Upper lobe of left lung (tissue), 6 donors: ENCODE measurements at regions not wholly inside any gene's neighbourhood (a gene's known extent, or its start where the extent isn't known, plus 50 kb on each side); places are given as distances from the start of the nearest gene placed in this dataset.

Source experiments
- ATAC-seq, 2 donors: fragments of 200-7000 bp; cut with Tn5 transposase; one replicate each; pipeline ENCODE4 v1.9.1; 2022; ENCODE audit warnings: mild to moderate bottlenecking in 2 of 2, moderate library complexity in 2 of 2; ENCODE audit not compliant: low FRiP score in 2 of 2
- DNase-seq, 2 donors: peaks; one replicate each; pipeline ENCODE4 v3.0.0-alpha.2; 2019 to 2020
- H3K27ac ChIP-seq, 4 donors: fragments of 200-600 bp; sonication (generic); one replicate each; pipeline ENCODE4 v1.5.1; 2016 to 2019
- H3K27me3 ChIP-seq, 4 donors: fragments of 200-600 bp; sonication (generic); one replicate each; pipeline ENCODE4 v1.5.1; 2017 to 2019
- H3K36me3 ChIP-seq, 4 donors: fragments of 200-600 bp; sonication (generic); one replicate each; pipeline ENCODE4 v1.5.1; 2016 to 2019
- H3K4me1 ChIP-seq, 4 donors: fragments of 200-600 bp; sonication (generic); one replicate each; pipeline ENCODE4 v1.5.1; 2018 to 2019
- H3K4me3 ChIP-seq, 4 donors: fragments of 200-600 bp; sonication (generic); one replicate each; pipeline ENCODE4 v1.5.1; 2017 to 2019; ENCODE audit warnings: mild to moderate bottlenecking in 2 of 4, moderate library complexity in 1 of 4
- H3K9me3 ChIP-seq, 4 donors: fragments of 200-600 bp; sonication (generic); one replicate each; pipeline ENCODE4 v1.5.1; 2018 to 2019
- CTCF ChIP-seq, 6 experiments: fragments of 450-650 bp in 4 of 6; fragments of 200-600 bp in 2 of 6; sonication (generic) in 2 of 6; IDR thresholded peaks; one replicate each; pipeline ENCODE4 v1.5.1; 2016 to 2019; ENCODE audit warnings: antibody characterized with exemption in 6 of 6
- EP300 ChIP-seq, 4 donors: sonication (generic); formaldehyde crosslinking; IDR thresholded peaks; one replicate each; pipeline ENCODE4 v1.5.1; 2017; ENCODE audit warnings: antibody characterized with exemption in 4 of 4, control low read depth in 2 of 4
- POLR2A ChIP-seq, 4 donors: fragments of 450-650 bp; IDR thresholded peaks; one replicate each; pipeline ENCODE4 v1.5.1; 2016 to 2017; ENCODE audit warnings: antibody characterized with exemption in 4 of 4, mild to moderate bottlenecking in 2 of 4
- POLR2AphosphoS5 ChIP-seq, 2 donors: sonication (generic); formaldehyde crosslinking; IDR thresholded peaks; one replicate each; pipeline ENCODE4 v1.5.1; 2017; ENCODE audit warnings: antibody characterized with exemption in 2 of 2
- WGBS, 2 donors: methylation state at CpG; one replicate each; pipeline ENCODE4 v1.1.5; 2017 to 2018; 5-methylcytosine and 5-hydroxymethylcytosine counted together
- donor health status: DM: no; HTN: no; CAD: no; lungs with moderate emphysema.
- donor health status: DM: no; HTN: yes; CAD: no; lungs with severe emphysema.

GRCh38 chr3:25900161-25900560, 110.3 kb downstream of the OXSM start:
- Histone ChIP-seq H3K4me3 (no peak overlapping the region), H3K27me3 (no peaks in the 10 kb centered on the region), H3K27ac (no peak overlapping the region), H3K9me3 (no peaks in the 10 kb centered on the region), H3K4me1 (no peaks in the 10 kb centered on the region), H3K36me3 (no peaks in the 10 kb centered on the region)
- 90 to 97% methylated on average over 2 of the region's 2 CpGs for WGBS, 2 donors
- ATAC-seq: no peak
- TF ChIP-seq POLR2AphosphoS5 (IDR thresholded peaks at IDR 0.05) (no peak), CTCF (IDR thresholded peaks at IDR 0.05) (no peak), POLR2A (IDR thresholded peaks at IDR 0.05) (no peak), EP300 (IDR thresholded peaks at IDR 0.05) (no peak)
- no peak for DNase-seq

- no peak for TF ChIP-seq CTCF (IDR thresholded peaks at IDR 0.05)
- H3K36me3 ChIP-seq: no peaks in the 10 kb centered on the region
- DNase-seq: no peak
- no peaks in the 10 kb centered on the region for H3K9me3 ChIP-seq
- no peak for ATAC-seq
- H3K4me1 ChIP-seq: no peaks in the 10 kb centered on the region
- no peak overlapping the region for H3K27ac ChIP-seq
- WGBS, 2 donors: 38 to 44% methylated on average over 2 of the region's 2 CpGs
- no peaks in the 10 kb centered on the region for H3K27me3 ChIP-seq
- no peak overlapping the region for H3K4me3 ChIP-seq
Observed at GRCh38 chr3:25901796-25902195, 111.9 kb downstream of the OXSM start.

- Histone ChIP-seq H3K27ac (no peak overlapping the region), H3K27me3 (no peaks in the 10 kb centered on the region), H3K36me3 (no peaks in the 10 kb centered on the region), H3K4me3 (no peak overlapping the region), H3K9me3 (no peaks in the 10 kb centered on the region), H3K4me1 (no peaks in the 10 kb centered on the region)
- no peak for TF ChIP-seq POLR2A (IDR thresholded peaks at IDR 0.05)
- no peak for TF ChIP-seq EP300 (IDR thresholded peaks at IDR 0.05)
- TF ChIP-seq POLR2AphosphoS5 (IDR thresholded peaks at IDR 0.05): no peak
- TF ChIP-seq CTCF (IDR thresholded peaks at IDR 0.05): no peak
- ATAC-seq (no peak), DNase-seq (no peak)
- 55 to 83% methylated on average over 2 of the region's 2 CpGs for WGBS, 2 donors
Observed at GRCh38 chr3:25902586-25902985, 112.7 kb downstream of the OXSM start.

GRCh38 chr3:25903371-25904129, 113.7 kb downstream of the OXSM start:
- Histone ChIP-seq H3K27me3 (no peaks in the 10 kb centered on the region), H3K4me1 (no peaks in the 10 kb centered on the region), H3K4me3 (no peak overlapping the region), H3K27ac (no peak overlapping the region), H3K36me3 (no peaks in the 10 kb centered on the region), H3K9me3 (no peaks in the 10 kb centered on the region)
- TF ChIP-seq CTCF (IDR thresholded peaks at IDR 0.05) (no peak), POLR2AphosphoS5 (IDR thresholded peaks at IDR 0.05) (no peak), EP300 (IDR thresholded peaks at IDR 0.05) (no peak), POLR2A (IDR thresholded peaks at IDR 0.05) (no peak)
- 77 to 91% methylated on average over 3 of the region's 3 CpGs for WGBS, 2 donors
- DNase-seq: no peak
- ATAC-seq: no peak

- H3K4me1 ChIP-seq: no peaks in the 10 kb centered on the region
- no peaks in the 10 kb centered on the region for H3K27me3 ChIP-seq
- H3K27ac ChIP-seq: no peak overlapping the region
- no peaks in the 10 kb centered on the region for H3K9me3 ChIP-seq
- DNase-seq (no peak), ATAC-seq (no peak)
- WGBS, 2 donors: 72 to 79% methylated on average over 3 of the region's 3 CpGs
- TF ChIP-seq POLR2AphosphoS5 (IDR thresholded peaks at IDR 0.05): no peak
- no peak for TF ChIP-seq POLR2A (IDR thresholded peaks at IDR 0.05)
- TF ChIP-seq CTCF (IDR thresholded peaks at IDR 0.05): no peak
- no peak for TF ChIP-seq EP300 (IDR thresholded peaks at IDR 0.05)
- H3K36me3 ChIP-seq: no peaks in the 10 kb centered on the region
- H3K4me3 ChIP-seq: no peak overlapping the region
Observed at GRCh38 chr3:25904206-25904605, 114.3 kb downstream of the OXSM start.
